Sciatic nerve (tissue), 2 donors: ENCODE measurements at regions not wholly inside any gene's neighbourhood (a gene's known extent, or its start where the extent isn't known, plus 50 kb on each side); places are given as distances from the start of the nearest gene placed in this dataset.
"Not testable (repeated sequence)": the region's sequence is repeated elsewhere in the genome, so short reads cannot be mapped to it uniquely, and the experiment has no call there.

ENCODE experiments used
- ATAC-seq: fragments of 200-7000 bp; cut with Tn5 transposase; one replicate; pipeline ENCODE4 v1.9.1; 2020; ENCODE audit warnings: mild to moderate bottlenecking, moderate library complexity
- DNase-seq: peaks from one replicate; pipeline ENCODE4 v3.0.0-alpha.2; 2020; ENCODE audit warnings: low spot score
- intact Hi-C: fragments of 100-400 bp; cut with DNase I; formaldehyde crosslinking; loops from one replicate; pipeline ENCODE4 v1.14.2; 2022
- donor health status: DM: no; HTN: no; CAD: no.
- donor health status: DM: no; HTN: no; CAD: no.

DNA sequence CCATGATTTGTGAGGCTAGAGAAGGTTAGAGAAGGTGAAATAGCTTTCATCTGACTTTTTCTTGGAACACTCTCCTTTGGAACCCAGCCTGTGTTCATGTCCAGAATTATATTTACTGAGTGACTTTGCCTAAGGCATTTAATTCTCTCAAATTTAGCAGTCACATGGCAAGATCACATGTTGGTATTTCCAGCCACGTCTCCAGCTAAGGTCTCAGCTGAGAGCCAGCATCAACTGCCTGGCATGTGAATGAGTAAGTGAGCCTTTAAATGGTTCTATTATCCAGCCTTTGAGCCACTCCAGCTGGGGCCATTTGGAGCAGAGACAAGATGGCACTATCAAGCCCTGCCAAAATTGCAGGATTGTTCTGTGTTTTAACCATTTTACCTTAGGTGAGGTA, 130.2 kb upstream of the SGO1 start:
- intact Hi-C loops: no loop called here
- DNase-seq (no peak), ATAC-seq (no peak)

GRCh38 chr3:20310629-20311028, 124.6 kb upstream of the SGO1 start:
- intact Hi-C loops: no loop called here
- ATAC-seq (peak; percentile 78), DNase-seq (no peak)

GRCh38 chr3:20307383-20307782, 121.4 kb upstream of the SGO1 start:
- intact Hi-C loops: no loop called here
- ATAC-seq: no peak
- no peak for DNase-seq

DNA sequence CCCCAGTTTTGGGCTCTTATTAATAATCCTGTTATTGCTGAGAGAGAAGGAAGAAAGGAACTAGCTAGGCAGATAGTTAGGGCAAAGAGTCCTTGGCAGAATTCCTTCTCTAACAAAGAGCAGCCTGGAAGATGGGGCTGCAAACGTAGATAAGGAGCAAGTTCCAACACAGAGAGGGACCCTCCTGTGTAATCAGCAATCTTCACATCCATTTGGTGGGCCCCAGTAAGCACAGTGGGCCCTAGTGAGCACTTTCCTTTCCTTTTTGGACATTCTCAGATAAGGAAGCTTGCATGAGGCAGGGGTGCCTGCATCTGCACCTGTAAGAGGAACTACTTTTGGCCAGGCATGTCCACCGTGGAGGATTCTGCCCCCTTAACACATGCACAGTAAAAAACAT, 119.6 kb upstream of the SGO1 start:
- no peak for ATAC-seq
- intact Hi-C loops: no loop called here

DNA sequence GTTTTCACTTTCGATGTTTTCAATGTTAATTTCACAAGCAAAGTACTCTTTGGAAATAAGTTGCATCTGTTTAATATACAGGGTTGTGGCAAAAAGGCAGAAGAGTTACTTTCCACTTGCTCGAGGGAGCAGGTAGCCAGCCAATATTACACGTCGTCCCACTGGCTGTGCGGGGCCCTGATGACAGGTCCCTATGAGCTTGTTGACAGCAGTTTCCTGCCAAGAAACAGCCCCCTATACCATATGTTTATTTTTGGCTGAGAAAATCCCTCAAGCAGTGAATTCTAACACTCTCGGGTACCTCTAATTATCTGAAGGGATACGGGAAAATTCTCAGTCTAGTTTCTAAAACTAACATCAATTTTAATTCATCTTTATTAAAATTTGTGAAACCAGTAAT, 116.8 kb upstream of the SGO1 start:
- intact Hi-C loops: no loop called here
- DNase-seq (no peak), ATAC-seq (no peak)

More for the DNA sequence above, 119.6 kb upstream of the SGO1 start:
- DNase-seq: no peak

DNA sequence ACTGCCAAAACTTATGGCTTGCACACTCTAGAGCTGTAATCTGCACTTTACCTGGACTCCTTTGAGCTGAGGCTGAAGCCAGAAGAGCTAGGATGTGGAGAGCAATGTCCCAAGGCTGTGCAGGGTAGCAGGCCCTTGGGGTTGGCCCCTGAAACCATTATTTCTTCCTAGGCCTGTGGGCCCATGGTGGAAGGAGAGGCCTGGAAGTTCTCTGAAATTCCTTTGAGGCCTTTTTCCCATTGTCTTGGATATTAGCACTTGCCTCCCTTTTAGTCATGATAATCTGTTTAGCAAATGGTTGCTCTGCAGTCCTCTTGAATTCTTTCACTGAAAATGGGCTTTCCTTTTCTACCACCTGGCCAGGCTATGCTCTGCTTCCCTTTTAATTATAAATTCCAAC, 102.0 kb upstream of the SGO1 start:
- no peak for ATAC-seq
- intact Hi-C loops: no loop called here
- DNase-seq: no peak

DNA sequence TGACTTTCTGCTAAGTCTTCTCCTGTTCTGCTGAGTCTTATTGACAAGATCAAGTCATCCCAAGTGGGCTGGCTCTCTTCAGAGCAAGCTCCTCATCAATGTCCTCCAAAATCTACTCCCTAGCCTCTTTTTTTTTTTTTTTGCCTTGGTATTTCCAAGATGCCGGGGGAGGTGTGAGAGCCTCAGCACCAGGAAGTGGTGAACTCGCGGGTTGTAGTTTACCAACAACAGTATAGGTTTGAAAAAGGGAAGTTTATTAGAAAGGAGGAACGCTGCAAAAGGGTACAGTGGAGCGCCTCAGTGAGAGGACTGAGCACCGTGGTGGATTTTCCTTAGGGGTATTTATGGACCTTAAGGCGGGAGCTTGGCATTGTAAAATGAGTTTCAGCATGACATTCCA, 94.3 kb upstream of the SGO1 start:
- ATAC-seq (no peak), DNase-seq (no peak)
- intact Hi-C loops: no loop called here

DNA sequence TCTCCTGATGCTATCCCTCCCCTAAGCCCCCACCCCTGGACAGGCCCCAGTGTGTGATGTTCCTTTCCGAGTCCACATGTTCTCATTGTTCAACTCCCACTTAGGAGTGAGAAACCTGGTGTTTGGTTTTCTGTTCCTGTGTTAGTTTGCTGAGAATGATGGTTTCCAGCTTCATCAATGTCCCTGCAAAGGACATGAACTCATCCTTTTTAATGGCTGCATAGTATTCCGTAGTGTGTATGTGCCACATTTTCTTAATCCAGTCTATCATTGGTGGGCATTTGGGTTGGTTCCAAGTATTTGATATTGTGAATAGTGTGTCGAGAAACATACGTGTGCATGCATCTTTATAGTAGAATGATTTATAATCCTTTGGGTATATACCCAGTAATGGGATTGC, 80.0 kb upstream of the SGO1 start:
- ATAC-seq, intact Hi-C loops, DNase-seq: not testable (repeated sequence)

- no peak for ATAC-seq
- no peak for DNase-seq
- intact Hi-C loops: no loop called here
These were observed 79.0 kb upstream of the SGO1 start for GRCh38 chr3:20264900-20265567.

- ATAC-seq (no peak), DNase-seq (no peak)
- intact Hi-C loops: no loop called here
These were observed 72.4 kb upstream of the SGO1 start for GRCh38 chr3:20258371-20258770.

DNA sequence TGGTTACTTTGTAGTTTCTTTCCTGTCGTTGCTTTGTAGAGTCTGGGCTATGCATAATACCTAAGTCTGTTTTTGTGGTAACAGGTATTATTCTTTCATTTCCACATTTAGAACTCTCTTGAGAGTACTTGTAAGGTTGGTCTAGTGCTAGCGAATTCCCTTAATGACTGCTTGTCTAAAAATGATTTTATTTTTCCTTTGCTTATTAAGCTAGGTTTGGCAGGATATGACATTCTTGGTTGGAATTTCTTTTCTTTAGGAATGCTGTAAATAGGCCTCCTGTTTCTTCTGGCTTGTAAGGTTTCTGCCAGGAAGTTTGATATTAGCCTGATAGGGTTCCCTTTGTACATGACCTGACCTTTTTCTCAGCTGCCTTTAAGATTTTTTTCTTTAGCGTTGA, 70.1 kb upstream of the SGO1 start:
- DNase-seq: no peak
- intact Hi-C loops: no loop called here
- ATAC-seq: peak; percentile 36

GRCh38 chr3:20254268-20255117, 68.5 kb upstream of the SGO1 start:
- ATAC-seq: no peak
- intact Hi-C loops: no loop called here

DNA sequence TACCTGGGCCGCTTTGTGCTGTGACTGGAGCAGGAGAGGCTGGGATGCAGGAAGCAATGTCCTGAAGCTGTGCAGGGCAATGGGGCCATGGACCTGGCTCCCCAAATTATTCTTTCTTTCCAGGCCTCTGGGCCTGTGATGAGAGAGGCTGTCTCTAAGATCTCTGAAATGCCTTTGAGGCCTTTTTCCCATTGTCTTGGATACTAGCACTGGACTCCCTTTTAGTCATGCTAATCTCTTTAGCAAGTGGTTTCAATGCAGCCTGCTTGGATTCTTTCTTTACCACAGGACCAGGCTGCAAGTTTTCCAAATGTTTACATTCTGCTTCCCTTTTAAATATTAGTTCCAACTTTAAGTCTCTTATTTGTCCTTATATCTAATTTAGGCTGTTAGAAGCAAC, 64.8 kb upstream of the SGO1 start:
- DNase-seq (no peak), ATAC-seq (no peak)
- intact Hi-C loops: no loop called here

More at GRCh38 chr3:20254268-20255117, 68.5 kb upstream of the SGO1 start:
- no peak for DNase-seq

DNA sequence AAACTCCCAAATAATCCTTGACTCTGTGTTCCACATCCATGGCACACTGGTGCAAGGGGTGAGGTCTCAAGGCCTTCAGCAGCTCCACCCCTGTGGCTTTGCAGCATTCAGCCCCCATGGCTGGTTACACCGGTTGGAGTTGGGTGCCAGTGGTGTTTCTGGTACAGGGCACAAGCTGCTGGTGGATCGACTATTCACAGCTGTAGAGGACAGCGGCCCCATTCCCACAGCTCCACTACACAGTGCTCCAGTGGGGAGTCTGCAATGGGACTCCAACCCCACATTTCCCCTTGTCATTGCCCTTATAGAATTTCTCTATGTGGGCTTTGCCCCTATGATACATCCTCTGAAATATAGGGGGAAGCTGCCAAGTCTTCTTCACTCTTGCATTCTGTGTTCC, 64.3 kb upstream of the SGO1 start:
- DNase-seq (no peak), ATAC-seq (no peak)
- intact Hi-C loops: no loop called here

GRCh38 chr3:20246662-20247061, 60.7 kb upstream of the SGO1 start:
- ATAC-seq: no peak
- DNase-seq: no peak
- intact Hi-C loops: loop anchor here (2.0 kb wide), 1 partner anchor 156 kb away; no protein-coding TSS in a partner anchor

GRCh38 chr3:20245781-20246180, 59.8 kb upstream of the SGO1 start:
- no peak for DNase-seq
- intact Hi-C loops: loop anchor here (2.0 kb wide), 1 partner anchor 157 kb away; no protein-coding TSS in a partner anchor
- no peak for ATAC-seq

DNA sequence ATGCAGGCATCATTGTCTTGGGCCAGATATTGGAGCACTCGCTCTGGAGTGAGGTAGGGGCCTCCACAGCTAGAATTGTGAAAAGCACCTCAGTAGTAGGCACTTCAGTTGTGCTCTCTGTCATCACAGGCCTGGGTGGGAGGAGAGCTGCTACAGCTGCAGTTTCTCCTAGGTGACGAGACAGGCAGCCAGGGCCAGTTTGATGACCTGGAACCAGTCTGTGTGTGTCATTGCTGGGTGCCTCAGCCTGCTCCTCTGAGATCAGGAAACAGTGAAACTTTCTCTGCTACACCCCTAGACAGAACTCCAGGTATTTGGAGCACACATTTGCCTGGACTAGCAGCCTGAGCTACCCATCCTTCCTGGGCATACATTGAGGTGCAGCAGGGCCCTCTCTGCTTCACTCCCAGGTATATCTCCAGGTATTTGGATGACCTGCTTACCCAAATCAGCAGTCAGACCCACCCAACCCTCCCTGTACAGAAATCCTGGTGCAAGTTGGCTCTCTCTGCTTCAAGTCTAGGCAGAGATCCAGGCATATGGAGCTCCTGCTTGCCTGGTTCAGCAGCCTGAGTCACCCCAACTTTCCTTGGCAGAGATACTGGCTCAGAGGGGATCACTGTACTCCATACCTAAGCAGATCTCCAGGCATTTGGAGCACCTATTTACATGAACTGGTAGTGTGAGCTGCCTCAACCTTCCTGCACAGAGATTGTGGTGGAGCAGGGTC, 54.3 kb upstream of the SGO1 start:
- intact Hi-C loops: no loop called here
- ATAC-seq: no peak
- no peak for DNase-seq

GRCh38 chr3:20238199-20238598, 52.2 kb upstream of the SGO1 start:
- DNase-seq, intact Hi-C loops, ATAC-seq: not testable (repeated sequence)

GRCh38 chr3:20236603-20237002, 50.6 kb upstream of the SGO1 start:
- DNase-seq: no peak
- intact Hi-C loops: no loop called here
- no peak for ATAC-seq
